Fibroblast of pulmonary artery (primary cell): ENCODE measurements at regions not wholly inside any gene's neighbourhood (a gene's known extent, or its start where the extent isn't known, plus 50 kb on each side); places are given as distances from the start of the nearest gene placed in this dataset.

ENCODE experiments used
- DNase-seq: peaks from one replicate; pipeline ENCODE4 v3.0.0-alpha.2; 2010; ENCODE audit warnings: low read depth
- H3K4me3 ChIP-seq: replicated peaks from 2 replicates; pipeline ENCODE4 v1.5.1; 2011; ENCODE audit warnings: low read depth, mild to moderate bottlenecking, control low read depth, low read length, moderate library complexity
- TF ChIP-seq, protein P1 (sequence below): IDR thresholded peaks from 2 replicates; pipeline ENCODE4 v1.5.1; 2011; ENCODE audit warnings: mild to moderate bottlenecking, control low read depth, low read length, inconsistent platforms; ENCODE audit errors: missing control alignments

DNA sequence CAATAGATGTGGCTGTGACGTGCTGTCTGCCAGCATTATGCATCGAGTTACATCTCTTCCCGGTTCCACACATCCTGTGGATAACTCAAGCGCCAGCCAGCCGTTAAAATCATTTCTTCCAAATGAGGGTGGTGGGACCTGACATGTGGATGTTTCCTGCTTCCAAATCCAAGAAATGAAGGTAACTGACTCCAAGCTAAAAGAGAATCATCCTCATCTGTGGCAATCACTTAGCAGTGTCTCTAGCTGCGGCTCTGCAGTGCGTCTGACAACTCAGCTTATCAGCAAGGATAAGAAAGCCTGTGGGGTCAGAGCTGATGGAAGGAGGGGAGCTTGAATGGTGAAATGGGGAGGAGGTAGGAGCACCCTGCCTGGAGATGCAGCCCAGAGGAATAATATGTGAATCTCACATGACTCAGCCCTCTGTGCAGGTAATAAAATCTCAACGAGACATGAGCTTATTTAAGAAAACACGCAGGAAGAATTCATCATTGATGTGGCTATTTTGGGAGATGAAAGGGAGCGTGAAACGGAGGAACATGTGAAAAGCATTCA is 382.2 kb upstream of the TRIB2 start:
- TF ChIP-seq, protein P1, sequence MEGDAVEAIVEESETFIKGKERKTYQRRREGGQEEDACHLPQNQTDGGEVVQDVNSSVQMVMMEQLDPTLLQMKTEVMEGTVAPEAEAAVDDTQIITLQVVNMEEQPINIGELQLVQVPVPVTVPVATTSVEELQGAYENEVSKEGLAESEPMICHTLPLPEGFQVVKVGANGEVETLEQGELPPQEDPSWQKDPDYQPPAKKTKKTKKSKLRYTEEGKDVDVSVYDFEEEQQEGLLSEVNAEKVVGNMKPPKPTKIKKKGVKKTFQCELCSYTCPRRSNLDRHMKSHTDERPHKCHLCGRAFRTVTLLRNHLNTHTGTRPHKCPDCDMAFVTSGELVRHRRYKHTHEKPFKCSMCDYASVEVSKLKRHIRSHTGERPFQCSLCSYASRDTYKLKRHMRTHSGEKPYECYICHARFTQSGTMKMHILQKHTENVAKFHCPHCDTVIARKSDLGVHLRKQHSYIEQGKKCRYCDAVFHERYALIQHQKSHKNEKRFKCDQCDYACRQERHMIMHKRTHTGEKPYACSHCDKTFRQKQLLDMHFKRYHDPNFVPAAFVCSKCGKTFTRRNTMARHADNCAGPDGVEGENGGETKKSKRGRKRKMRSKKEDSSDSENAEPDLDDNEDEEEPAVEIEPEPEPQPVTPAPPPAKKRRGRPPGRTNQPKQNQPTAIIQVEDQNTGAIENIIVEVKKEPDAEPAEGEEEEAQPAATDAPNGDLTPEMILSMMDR: no peak
- H3K4me3 ChIP-seq: no peak overlapping the region
- no peak for DNase-seq

DNA sequence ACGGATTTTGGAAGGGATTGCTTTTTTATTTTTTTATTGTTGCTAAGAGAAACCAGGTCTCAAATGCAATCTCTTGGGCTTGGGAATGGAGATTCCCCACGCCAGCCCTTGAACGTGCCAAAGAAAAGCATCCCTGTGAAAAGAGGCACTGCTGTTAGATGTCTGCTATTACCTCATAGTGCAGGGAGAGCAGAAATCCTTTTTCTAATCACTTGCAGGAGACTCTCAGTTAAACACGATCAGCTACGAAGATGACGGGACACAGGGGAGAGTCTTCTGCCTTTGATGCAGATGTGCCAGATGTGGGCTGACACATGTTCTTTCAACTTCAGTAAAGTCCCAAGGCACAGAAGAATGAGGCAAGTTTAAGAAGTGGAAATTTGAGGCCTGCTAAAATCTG is 381.6 kb upstream of the TRIB2 start:
- TF ChIP-seq, protein P1: no peak
- DNase-seq: no peak
- H3K4me3 ChIP-seq: no peak overlapping the region

GRCh38 chr2:12335995-12336394 is 380.7 kb upstream of the TRIB2 start:
- DNase-seq: no peak
- no peak overlapping the region for H3K4me3 ChIP-seq
- TF ChIP-seq, protein P1: no peak

DNA sequence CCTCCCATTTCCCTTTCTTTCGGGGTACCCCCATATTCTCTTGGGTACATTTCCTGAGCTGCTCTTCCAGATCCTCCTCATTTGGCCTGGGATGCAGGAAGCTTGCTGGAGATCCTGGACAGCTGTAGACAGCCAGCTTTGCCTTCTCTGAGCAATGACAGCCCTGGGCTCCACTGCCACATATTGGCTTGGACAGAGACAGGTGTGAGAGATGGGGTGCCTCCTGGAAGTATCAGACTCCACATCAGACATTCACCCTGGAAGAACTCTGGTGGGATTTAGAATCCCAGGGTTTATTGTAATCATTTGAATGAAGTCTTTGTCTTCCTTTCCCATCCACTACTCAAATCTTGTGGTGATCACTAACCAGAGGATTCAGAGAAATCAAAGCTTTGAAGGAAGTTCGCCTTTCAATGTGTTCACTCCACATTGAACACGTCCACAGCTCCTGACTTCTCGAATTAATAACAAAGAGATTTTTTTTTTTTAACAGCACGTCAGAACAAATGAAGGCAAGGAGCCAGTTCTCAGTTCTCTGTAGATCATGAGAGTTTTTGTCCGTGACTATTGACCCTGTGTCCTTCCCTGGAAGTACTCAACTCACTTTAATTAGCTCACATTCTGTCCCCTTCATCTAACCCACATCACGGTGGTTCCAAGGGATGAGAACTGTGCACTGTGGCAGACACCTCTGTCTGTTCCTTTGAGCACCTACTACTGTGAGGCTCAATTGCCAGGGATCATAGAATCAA is 377.6 kb upstream of the TRIB2 start:
- no peak for DNase-seq
- TF ChIP-seq, protein P1: no peak
- no peak overlapping the region for H3K4me3 ChIP-seq

DNA sequence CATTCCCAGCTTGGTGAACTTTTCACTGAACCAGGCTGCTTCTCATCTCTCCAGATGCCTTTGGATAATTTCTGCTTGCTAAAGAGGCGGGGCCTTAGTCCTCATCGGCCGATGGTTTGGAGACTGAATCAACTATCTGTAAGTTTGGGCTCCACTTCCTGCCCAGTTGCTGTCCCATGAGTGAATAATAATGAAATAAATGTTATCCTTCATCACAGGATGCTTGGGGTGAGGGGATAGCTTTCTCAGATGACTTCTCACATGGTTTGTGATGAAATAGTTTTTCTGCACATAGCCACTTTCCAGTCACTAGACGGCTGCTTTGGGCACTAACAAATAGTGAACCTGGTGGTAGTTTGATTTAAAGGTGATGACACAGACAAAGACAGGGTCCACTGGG is 376.6 kb upstream of the TRIB2 start:
- TF ChIP-seq, protein P1: no peak
- no peak overlapping the region for H3K4me3 ChIP-seq
- peak; percentile 47 for DNase-seq

DNA sequence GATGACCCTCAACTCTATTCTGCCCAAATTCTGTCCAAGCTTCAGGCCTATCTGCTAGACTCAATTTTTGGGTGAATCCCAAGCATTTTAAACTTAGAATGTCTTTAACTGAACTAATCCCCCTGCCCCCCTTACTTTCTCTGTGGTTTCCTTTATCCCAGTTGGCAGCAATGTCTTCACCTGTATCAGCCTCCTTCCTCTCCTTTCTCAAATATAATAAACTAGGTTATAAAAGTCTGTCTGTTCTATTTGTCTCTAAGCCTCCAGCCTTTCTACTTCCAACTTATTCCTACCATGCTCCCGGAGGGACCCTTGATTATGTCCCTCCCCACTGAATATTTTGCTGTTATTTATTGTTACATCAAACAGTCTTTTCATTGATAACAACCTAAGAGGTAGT is 375.5 kb upstream of the TRIB2 start:
- no peak for DNase-seq
- H3K4me3 ChIP-seq: no peak overlapping the region
- TF ChIP-seq, protein P1: no peak

GRCh38 chr2:12341920-12342319 is 374.8 kb upstream of the TRIB2 start:
- DNase-seq: no peak
- H3K4me3 ChIP-seq: no peak overlapping the region
- TF ChIP-seq, protein P1: no peak
